Common myeloid progenitor, CD34-positive (primary cell): ENCODE measurements at regions not wholly inside any gene's neighbourhood (a gene's known extent, or its start where the extent isn't known, plus 50 kb on each side); places are given as distances from the start of the nearest gene placed in this dataset.

Experiments used
- CTCF ChIA-PET: fragments of 350-600 bp; sonication (Branson Sonifier 250); formaldehyde crosslinking; loops from one replicate; lab custom pipeline; 2021; ENCODE audit warnings: antibody characterized with exemption; lab: Charles Lee
- POLR2A ChIA-PET: fragments of 350-600 bp; sonication (Branson Sonifier 250); formaldehyde crosslinking; loops from one replicate; lab custom pipeline; 2021; ENCODE audit warnings: antibody characterized with exemption; lab: Charles Lee
- DNase-seq, 3 donors: peaks; one replicate each; pipeline versions ENCODE4 v3.0.0 to v3.0.0-alpha.2; 2013
- H3K27ac ChIP-seq, 2 experiments: 1 replicate in 1 of 2; 2 replicates in 1 of 2; pipeline ENCODE4 v1.7.0; 2013; ENCODE audit warnings: inconsistent platforms in 2 of 2, low read length in 2 of 2, mild to moderate bottlenecking in 2 of 2, low read depth in 1 of 2, moderate library complexity in 1 of 2; ENCODE audit not compliant: severe bottlenecking in 2 of 2, insufficient read depth in 1 of 2, poor library complexity in 1 of 2
- H3K27me3 ChIP-seq, 5 experiments: replicated peaks in 2 of 5; 1 replicate in 3 of 5; 2 replicates in 2 of 5; pipeline versions ENCODE4 v1.6.1 to v1.7.0; 2013; ENCODE audit warnings: low read length in 4 of 5, mild to moderate bottlenecking in 2 of 5, moderate library complexity in 2 of 5, inconsistent platforms in 1 of 5; ENCODE audit not compliant: insufficient read depth in 5 of 5, control insufficient read depth in 4 of 5
- H3K36me3 ChIP-seq, 4 experiments: 1 replicate in 2 of 4; 2 replicates in 2 of 4; pipeline versions ENCODE4 v1.6.1 to v1.7.0; 2013; ENCODE audit warnings: low read length in 3 of 4, control low read depth in 1 of 4, mild to moderate bottlenecking in 1 of 4; ENCODE audit not compliant: control insufficient read depth in 4 of 4, insufficient read depth in 4 of 4
- H3K4me1 ChIP-seq, 4 experiments: 1 replicate in 3 of 4; 2 replicates in 1 of 4; pipeline versions ENCODE4 v1.6.1 to v1.7.1; 2013; ENCODE audit warnings: low read length in 3 of 4, mild to moderate bottlenecking in 3 of 4, control low read depth in 1 of 4, inconsistent platforms in 1 of 4, moderate library complexity in 1 of 4; ENCODE audit not compliant: control insufficient read depth in 4 of 4, insufficient read depth in 4 of 4; ENCODE audit errors: control extremely low read depth in 1 of 4
- H3K4me3 ChIP-seq, 7 experiments: 1 replicate in 4 of 7; 2 replicates in 3 of 7; pipeline versions ENCODE4 v1.5.1 to v1.7.0; 2013; ENCODE audit warnings: mild to moderate bottlenecking in 7 of 7, low read length in 6 of 7, moderate library complexity in 6 of 7, inconsistent platforms in 2 of 7, low read depth in 2 of 7, control low read depth in 1 of 7; ENCODE audit not compliant: insufficient read depth in 4 of 7, control insufficient read depth in 1 of 7; ENCODE audit errors: extremely low read depth in 1 of 7
- H3K9me3 ChIP-seq, 5 experiments: 1 replicate in 4 of 5; 2 replicates in 1 of 5; pipeline versions ENCODE4 v1.6.1 to v1.7.1; 2013; ENCODE audit warnings: low read length in 4 of 5, mild to moderate bottlenecking in 2 of 5, inconsistent platforms in 1 of 5, low read depth in 1 of 5, moderate library complexity in 1 of 5; ENCODE audit not compliant: control insufficient read depth in 4 of 5, insufficient read depth in 2 of 5; ENCODE audit errors: control extremely low read depth in 1 of 5
- WGBS: methylation state at CpG from one replicate; pipeline ENCODE4 v1.1.5; 2013; ENCODE audit not compliant: insufficient coverage; 5-methylcytosine and 5-hydroxymethylcytosine counted together

- ChIA-PET POLR2A (no interaction called here), CTCF (interaction anchor here (1.0 kb wide), 1 partner anchor 8 kb away, joined by 3 read pairs; no protein-coding TSS in a partner anchor)
- Histone ChIP-seq H3K4me1 (peaks cover 0 to 16% (median 7%) of the 10 kb centered on the region in 4 experiments), H3K4me3 (no peak overlapping the region), H3K27ac (no peak overlapping the region), H3K9me3 (no peaks in the 10 kb centered on the region), H3K36me3 (no peaks in the 10 kb centered on the region), H3K27me3 (no peaks in the 10 kb centered on the region)
- WGBS: no CpG with 5 or more reads among the region's 1 CpG
- DNase-seq: peak in 1 of 3 donors; percentile 32
Measured at GRCh38 chr13:40063703-40064102, 408.2 kb downstream of the COG6 start.

GRCh38 chr13:40064154-40065097 is 409.0 kb downstream of the COG6 start:
- peak in 1 of 3 donors; percentile 28 for DNase-seq
- POLR2A ChIA-PET: no interaction called here
- 74% methylated on average over 5 of the region's 10 CpGs for WGBS
- Histone ChIP-seq H3K27me3 (no peaks in the 10 kb centered on the region), H3K4me1 (peaks cover 0 to 16% (median 7%) of the 10 kb centered on the region in 4 experiments), H3K27ac (no peak overlapping the region), H3K9me3 (no peaks in the 10 kb centered on the region), H3K36me3 (no peaks in the 10 kb centered on the region), H3K4me3 (no peak overlapping the region)
- CTCF ChIA-PET: interaction anchor here (1.0 kb wide), 1 partner anchor 9 kb away, joined by 3 read pairs; no protein-coding TSS in a partner anchor

- Histone ChIP-seq H3K27me3 (no peaks in the 10 kb centered on the region), H3K27ac (no peak overlapping the region), H3K4me3 (no peak overlapping the region), H3K9me3 (no peaks in the 10 kb centered on the region), H3K36me3 (no peaks in the 10 kb centered on the region), H3K4me1 (peaks cover 0 to 5% (median 2%) of the 10 kb centered on the region in 4 experiments)
- CTCF ChIA-PET: interaction anchor here (0.6 to 2.7 kb wide), 22 partner anchors 8 to 614 kb away, joined by 3 to 21 read pairs (median 4); no protein-coding TSS in a partner anchor
- 71% methylated on average over 3 of the region's 11 CpGs for WGBS
- POLR2A ChIA-PET: no interaction called here
- peak; percentile 70 to 79 (median 72) for DNase-seq
Measured at GRCh38 chr13:40069173-40070044, 413.9 kb downstream of the COG6 start.

- no peaks in the 10 kb centered on the region for H3K36me3 ChIP-seq
- ChIA-PET CTCF (interaction anchor here (1.1 to 2.7 kb wide), 10 partner anchors 9 to 612 kb away, joined by 3 to 21 read pairs (median 4); no protein-coding TSS in a partner anchor), POLR2A (no interaction called here)
- DNase-seq: no peak
- no peak overlapping the region for H3K4me3 ChIP-seq
- no peaks in the 10 kb centered on the region for H3K9me3 ChIP-seq
- no peak overlapping the region for H3K27ac ChIP-seq
- no peaks in the 10 kb centered on the region for H3K27me3 ChIP-seq
- no peaks in the 10 kb centered on the region for H3K4me1 ChIP-seq
- WGBS: 100% methylated on average over 1 of the region's 3 CpGs
Measured at GRCh38 chr13:40070357-40070756, 414.9 kb downstream of the COG6 start.

- H3K4me3 ChIP-seq: no peak overlapping the region
- WGBS: 96% methylated on average over 3 of the region's 4 CpGs
- CTCF ChIA-PET: interaction anchor here (0.7 to 1.9 kb wide), 2 partner anchors 608 to 610 kb away, joined by 3 to 7 read pairs; no protein-coding TSS in a partner anchor
- H3K9me3 ChIP-seq: no peaks in the 10 kb centered on the region
- H3K4me1 ChIP-seq: no peaks in the 10 kb centered on the region
- H3K27ac ChIP-seq: no peak overlapping the region
- DNase-seq: no peak
- H3K36me3 ChIP-seq: no peaks in the 10 kb centered on the region
- POLR2A ChIA-PET: no interaction called here
- no peaks in the 10 kb centered on the region for H3K27me3 ChIP-seq
Measured at GRCh38 chr13:40072663-40073120, 417.2 kb downstream of the COG6 start.

- H3K27ac ChIP-seq: no peak overlapping the region
- H3K4me1 ChIP-seq: no peaks in the 10 kb centered on the region
- no peaks in the 10 kb centered on the region for H3K36me3 ChIP-seq
- H3K9me3 ChIP-seq: no peaks in the 10 kb centered on the region
- H3K4me3 ChIP-seq: no peak overlapping the region
- CTCF ChIA-PET: interaction anchor here (0.9 to 1.6 kb wide), 3 partner anchors 13 to 608 kb away, joined by 3 to 7 read pairs (median 3); no protein-coding TSS in a partner anchor
- no peak for DNase-seq
- no peaks in the 10 kb centered on the region for H3K27me3 ChIP-seq
- 100% methylated on average over 3 of the region's 3 CpGs for WGBS
- POLR2A ChIA-PET: no interaction called here
Measured at GRCh38 chr13:40074338-40074737, 418.9 kb downstream of the COG6 start.
